HG02571 (cell line): ENCODE measurements at regions not wholly inside any gene's neighbourhood (a gene's known extent, or its start where the extent isn't known, plus 50 kb on each side); places are given as distances from the start of the nearest gene placed in this dataset.

ENCODE experiments used
- ATAC-seq: cut with Tn5 transposase; IDR thresholded peaks from one replicate; pipeline ENCODE4 v1.9.1; 2021; ENCODE audit warnings: mild to moderate bottlenecking, moderate library complexity; ENCODE audit not compliant: unreplicated experiment

DNA sequence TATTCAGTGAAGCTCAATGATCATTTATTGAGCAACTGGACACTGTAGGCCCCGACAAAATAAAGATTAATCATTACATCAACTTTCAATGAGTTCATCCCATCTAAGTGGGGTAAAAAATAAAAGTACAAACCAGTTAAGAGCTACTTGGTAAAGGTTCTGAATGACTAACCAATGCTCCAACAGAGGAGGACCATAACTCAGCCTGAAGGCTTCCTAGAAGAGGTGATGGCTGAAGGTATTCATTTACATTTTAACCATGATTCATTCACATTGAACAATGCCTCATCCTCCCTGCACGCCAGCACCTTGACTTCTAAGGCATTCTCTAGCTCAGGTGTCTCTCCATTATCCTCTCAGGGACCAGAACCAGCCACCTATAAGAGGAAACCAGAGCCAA is 201.4 kb downstream of the ZNF462 start:
- ATAC-seq = no peak

DNA sequence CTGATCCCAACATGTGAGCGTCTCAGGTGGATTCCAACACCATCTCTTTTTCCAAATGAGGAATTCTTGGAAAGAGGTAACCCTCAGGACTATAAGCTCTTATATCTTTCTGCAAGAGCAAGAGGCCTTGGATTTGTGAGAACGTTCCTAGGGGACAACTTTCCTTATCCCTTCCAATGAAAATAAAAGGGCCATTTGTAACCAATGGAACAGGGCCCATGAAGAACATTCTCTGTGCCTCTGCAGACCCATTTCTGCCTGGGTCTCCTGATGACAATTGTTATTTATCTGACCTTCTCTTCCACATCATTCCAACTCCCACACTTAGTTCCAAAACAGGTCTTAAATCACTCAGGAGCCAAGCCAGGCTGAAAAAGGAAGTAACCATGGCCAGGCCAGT is 202.6 kb downstream of the ZNF462 start:
- no peak for ATAC-seq

DNA sequence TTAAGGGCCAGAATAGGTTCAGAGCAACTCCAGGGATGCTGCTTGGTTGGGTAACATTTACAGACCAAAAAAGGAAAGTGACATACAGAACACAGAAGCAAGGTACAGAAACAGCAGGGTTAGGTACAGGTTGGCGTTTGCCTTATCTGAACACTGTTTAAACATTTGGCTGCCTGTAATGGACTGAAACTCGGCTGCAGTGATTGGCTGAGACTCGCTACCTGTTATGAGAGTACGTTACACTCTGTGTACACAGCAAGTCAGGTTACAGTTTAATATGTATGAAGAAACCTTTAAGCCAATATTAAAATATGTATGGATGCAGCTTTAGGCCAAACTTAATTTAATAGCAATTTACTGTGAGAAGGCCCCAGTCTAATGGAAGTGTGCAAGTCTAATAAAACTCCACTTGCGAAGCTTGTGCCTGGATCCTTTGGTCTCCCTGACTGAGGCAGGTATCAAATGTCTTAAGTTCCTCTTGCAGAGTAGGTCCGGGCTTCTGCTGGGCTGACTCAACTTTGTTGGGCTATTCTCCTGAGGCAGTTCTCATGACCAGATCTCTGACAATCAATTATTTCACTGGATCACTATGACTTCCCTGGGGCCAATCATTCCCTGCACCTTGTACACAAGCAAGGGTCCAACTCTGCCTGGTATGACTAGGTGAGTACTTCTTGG is 204.9 kb downstream of the ZNF462 start:
- no peak for ATAC-seq

DNA sequence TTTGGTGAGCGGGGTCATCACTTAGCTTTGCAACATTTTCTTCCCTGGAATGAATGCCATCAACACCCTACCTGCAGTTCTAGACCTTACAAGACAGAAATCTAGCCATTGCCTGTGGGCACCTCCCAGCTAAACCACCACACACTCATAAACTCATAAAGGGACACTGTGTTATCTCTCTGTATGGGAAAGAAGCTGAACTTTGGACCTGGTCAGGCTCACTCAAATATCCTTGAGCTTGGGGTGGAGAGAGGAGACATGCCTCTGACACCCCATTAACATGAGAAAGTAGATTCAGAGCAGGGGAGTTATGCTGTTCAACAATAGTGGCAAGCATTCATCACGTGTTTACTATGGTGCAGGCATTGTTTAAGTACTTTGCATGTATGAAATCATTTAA is 205.6 kb downstream of the ZNF462 start:
- ATAC-seq = no peak

DNA sequence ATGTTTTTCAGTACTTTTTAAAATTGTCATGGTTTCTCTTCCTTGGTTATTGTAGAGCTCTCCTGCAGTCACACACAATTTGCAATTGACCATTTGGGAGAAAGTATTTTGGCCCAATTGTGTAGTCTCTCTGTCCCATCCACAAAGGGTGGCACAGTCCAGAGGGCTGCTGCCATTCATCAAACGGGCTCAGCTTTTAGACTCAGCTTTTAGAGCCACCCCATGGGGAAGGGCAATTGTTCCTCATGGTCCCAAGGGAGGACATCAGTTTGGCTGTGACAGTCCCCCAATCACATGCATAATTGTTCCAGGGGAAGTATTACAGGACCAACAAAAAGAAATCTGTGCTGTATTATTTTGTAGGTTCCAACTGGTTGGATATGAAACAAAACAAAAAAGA is 207.6 kb downstream of the ZNF462 start:
- ATAC-seq = no peak

DNA sequence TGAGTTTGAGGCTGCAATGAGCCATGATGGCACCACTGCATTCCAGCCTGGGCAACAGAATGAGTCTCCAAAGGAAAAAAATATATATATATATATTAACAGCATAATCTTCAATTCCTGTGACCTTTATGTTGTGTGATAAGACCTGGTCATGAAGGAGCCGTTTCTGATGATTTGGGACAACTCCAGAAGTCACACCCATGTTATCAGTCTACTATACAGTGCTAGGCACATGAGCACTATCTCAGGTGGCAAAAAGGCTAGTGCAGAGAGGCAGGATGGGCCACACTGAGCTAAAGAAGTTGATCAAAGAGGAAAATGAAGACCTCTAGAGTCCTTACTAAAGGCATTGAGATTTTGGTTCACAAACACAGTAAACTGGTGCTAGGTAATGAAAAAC is 205.0 kb upstream of the RAD23B start:
- ATAC-seq = no peak

DNA sequence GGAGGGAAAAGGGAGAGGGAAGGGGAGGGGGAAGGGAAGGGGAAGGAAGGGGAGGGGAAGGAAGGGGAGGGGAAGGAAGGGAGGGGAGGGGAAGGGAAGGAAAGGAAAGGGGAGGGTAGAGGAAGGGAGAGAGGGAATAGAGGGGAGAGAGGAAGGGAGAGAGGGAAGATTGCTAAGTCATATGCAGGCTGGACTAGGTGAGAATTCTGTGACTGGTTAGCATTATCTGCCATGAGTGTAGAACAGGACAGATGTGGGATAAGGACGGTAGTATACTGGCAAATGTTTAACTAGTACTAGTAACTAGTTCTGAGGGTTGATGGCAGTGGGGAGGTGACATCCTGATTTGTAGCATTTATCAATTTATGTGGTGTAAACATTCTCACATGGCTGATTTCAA is 203.5 kb upstream of the RAD23B start:
- ATAC-seq = no peak

DNA sequence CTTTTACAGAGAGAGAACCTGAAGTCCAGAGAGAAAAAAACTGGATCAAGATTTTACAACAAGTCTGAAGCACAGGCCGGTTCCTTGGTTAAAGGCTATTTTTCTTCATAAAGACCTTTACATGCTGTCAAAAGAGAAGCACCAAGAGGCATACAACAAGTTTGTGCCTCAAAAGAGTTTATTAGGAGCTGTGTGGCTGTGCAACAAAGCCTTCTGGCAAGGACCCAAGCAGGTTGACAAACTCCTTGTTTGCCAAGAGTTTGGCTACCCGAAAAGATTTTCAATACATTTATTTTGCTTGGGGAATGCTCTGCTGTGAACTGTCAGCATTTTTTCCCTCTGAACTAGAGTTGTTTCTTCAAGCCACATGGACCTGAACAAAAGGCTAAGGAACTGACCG is 202.9 kb upstream of the RAD23B start:
- ATAC-seq = no peak

DNA sequence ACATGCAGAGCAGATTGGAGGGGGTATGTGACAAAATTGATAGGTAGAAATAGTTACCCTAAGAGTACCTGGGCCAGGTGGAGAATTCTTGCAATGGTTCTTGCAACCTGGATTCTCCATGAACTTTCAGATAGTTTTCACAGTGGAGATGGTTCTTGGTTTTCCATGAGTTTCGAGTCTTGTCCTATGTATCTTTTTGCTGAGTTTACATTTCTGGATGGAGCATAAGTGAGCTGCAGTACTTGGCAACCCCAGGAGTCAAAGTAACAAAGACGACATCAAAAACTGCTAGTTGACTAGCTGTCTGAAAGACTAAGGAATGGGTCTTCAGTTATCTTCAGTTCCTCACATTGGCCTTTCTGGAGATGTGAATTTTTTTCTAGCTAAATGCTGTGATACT is 196.6 kb upstream of the RAD23B start:
- ATAC-seq = no peak

DNA sequence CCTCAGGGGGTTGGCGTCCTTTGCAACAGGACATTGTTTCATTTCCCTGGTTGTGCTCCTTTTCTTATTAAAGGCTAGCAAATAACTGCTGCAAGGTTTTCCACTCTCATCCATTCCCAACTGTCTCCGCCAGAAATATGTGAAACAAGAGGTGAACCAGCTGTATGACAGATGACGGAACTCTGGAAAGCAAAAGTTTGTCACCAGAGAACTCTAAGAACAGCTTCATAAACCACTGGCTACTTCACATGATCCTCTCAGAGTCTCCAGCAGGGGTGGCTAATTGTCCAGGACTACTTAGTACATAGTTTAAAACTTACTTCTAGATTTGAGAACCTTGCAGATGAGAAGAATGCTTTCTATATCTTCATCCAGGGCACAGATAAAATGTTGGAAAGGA is 195.9 kb upstream of the RAD23B start:
- no peak for ATAC-seq

DNA sequence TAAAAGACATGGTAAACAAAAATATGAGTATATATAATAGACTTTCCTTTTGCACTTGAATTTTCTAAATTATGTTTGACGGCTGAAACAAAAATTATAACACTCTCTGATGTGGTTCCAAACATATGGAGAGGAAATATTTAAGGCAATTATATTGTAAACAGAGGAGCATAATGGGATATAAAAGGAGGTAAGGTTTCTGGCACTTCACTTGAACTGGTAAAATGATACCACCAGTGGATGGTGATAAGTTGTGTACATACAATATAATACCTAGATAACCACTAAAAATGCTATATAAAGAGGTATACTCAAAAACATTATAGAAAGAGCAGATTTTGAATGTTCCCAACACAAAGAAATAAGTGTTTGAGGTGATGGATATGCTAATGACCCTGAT is 192.9 kb upstream of the RAD23B start:
- ATAC-seq = no peak

DNA sequence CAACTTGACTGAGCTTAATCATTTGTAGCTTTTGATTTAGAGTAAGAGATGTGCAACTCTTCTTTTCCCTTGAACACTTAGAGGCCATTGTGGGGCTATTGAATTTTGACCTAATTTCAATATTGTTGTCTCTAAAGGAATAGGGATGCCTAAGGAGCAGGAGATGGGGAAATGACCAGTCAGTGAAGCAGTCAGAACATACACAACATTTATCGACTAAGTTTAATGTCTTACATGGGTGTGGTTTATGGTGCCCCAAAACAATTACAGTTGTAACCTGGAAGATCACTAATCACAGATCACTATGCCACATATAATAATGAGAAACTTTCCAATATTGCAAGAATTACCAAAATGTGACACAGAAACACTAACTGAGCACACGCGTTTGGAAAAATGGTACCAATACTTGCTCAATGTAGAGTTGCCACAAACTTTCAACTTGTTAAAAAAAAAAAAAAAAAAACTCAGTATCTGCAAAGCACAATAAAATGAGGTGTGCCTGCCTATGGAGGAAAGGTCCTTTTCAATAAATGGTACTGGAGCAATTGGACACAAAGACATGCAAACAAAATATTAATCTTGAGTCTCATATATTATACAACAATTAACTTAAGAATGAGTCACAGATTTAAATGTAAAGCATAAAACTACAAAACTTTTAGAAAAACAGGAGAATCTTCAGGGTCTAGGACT is 189.6 kb upstream of the RAD23B start:
- ATAC-seq = no peak

DNA sequence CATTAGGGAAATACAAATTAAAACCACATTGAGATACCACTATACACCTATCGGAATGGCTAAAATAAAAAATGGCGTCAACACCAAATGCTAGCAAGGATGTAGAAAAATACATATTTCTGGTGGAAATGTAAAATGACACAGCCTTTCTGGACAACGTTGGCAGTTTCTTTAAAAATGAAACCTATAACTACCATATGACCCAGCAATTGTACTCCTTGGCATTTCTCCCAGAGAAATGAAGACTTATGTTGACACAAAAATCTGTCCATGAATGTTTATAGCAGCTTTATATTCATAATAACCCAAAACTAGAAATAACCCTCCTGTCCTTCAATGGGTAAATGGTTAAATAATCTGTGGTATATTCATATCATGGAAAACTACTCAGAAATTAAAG is 188.7 kb upstream of the RAD23B start:
- no peak for ATAC-seq

DNA sequence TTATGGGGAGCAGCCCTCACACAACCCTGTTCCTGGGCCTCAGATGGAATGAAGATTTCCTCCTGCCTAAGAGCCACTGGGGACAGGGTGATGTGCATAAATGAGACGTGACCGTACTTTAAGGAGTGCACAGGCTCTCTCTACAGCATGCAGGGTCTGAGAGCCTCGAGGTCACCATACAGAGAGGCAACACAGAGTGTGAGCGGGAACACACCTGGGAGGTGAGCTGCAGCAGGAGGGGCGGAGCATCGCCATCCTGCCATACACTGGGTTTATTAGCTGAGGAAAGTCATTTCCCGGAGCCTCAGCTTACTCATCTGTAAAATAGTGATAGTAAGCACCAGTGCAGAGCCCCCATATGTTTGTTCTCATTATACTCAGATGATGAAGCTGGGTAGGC is 182.5 kb upstream of the RAD23B start:
- ATAC-seq = no peak

DNA sequence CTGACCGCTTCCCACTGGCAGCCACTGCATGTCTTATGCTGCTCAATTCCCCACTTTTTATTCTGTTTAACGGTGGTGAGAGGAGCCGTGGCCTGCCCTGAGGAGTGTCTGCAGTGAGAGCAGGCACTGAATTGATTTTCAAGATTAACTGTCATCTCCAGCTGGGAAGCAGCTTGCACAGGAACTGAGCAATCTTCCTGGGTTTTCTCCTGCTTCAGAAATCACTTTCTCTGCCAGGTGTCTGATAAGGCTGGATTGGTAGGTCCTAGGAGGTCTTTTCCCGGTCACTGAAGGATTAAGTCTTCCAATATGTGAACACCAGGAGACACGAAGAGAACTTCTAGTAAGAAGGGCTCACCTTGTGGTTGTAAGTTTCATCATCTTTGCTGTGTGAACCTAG is 181.1 kb upstream of the RAD23B start:
- no peak for ATAC-seq

DNA sequence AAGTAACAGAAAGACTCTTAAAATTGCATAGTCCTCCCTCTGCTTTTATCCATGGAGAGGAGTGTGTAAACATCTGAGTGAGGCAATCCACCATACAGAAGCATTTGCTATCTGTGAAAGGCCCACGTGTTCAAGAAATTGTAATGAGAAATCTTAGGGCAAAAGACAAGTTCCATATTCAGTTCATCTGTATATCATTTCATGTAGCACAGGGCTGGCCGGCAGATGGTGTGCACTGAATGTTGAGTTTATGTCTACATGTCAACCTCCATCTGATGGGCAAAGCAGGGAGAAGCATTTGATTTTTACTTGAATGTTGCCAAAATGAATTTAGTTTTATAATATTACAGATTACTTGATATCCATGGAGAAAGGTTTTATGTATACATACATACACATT is 179.5 kb upstream of the RAD23B start:
- no peak for ATAC-seq

DNA sequence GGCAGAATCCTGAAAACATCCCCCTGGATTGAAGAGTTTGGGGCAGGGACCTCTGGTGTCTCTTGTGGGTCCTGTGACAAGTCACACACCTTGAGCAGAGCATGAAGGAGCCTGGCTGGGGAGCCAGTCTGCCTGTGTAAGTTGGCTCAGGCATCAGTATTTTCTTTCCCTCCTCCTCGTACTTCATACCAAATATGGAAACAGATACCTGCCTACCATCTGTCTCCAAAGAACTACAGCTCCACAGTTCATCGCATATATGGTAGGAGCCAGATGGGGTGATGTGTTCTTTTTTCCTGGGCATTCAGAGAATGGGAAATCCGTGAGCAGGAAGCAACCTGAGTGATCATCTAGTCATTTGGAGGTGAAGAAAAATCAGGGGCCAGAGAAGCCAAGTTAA is 177.3 kb upstream of the RAD23B start:
- no peak for ATAC-seq

DNA sequence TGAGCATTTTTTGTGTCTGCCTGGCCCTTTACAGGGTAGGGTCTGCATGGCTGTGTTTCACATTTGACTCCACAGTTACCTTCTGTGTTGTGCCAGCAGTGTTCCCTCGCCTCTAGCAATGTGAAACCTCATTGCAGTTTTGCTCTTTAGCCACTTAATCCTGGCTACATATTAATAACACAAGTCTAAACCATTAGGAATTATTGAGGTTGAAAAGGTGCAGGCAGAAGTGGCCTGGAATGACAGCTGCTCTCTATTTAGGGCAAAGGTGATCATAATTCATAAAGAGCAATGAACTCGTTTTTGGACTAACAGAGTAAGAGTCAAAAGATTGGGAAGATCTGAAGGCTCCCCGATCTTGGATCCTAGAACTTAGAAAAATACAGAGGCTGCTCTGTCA is 176.7 kb upstream of the RAD23B start:
- no peak for ATAC-seq

DNA sequence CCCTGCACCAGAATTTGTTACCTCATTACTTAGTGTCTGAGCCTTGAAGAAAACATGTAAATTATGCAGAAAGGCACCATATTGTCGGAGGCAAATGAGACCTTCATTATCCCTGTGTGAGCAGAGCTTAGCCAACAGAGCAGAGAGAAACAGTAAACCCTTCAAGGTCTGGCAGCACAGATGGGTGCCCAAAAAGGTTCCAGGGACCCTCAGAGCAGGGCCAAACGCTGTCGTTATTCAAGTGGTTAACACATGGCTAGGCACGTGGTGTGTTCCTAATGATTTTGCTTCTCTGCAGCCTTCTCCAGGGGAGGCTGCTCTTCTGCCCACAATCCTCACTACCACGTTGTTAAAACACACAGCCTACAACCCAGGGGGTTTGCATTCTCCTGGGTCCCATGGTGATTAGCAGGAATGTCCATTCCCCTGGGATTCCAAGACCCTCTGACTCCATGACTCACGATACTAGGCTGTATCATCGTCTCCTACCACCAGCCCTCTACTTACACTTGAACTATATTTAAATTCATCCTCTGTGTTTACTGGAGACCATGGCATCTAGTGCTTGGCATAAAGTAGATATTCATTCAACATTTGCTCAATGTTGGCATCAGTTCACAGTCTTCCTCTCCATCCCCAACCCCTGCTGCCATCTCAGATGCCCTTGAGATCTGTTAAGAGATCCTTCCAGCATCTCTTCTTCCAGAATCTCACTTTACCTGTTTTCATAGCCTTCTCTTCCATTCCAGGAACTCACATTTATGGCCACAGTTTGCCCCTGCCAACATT is 174.5 kb upstream of the RAD23B start:
- ATAC-seq = no peak

DNA sequence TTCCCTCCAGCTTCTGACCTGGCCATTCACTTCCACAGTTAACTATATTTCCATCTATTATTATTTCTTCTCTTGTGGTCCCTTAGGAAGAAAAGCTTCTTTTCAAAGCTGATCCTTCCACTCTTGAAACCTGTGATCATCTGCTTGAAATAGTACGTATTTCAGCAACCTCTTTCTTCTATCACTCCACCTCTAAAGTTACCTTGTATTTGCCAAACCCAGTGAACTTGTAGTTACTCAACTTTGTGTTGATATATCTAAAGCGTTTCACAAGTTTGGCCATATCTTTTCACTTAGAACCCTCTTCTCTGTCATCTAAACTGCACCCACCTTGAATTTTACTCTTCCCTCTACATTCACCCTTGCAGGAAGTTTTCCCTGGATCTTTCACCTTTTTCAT is 173.8 kb upstream of the RAD23B start:
- no peak for ATAC-seq

DNA sequence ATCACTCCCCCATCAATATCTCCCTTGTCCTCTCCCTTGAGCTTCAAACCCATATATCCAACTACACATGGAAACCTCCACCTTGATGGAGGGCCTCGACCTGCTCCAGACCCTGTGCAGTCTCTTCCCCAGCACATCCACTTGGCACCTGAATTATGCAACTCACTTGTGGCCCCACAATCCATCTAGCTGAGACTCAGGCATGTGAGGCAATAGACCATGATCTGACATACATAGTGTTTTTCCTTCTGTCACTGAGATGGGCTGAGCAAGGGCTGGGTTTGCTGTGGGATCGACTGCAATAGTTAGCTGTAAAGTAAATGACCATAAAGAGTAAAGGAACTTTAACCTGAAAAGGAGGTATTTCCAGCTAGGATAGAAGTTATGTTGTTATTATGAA is 172.9 kb upstream of the RAD23B start:
- no peak for ATAC-seq

DNA sequence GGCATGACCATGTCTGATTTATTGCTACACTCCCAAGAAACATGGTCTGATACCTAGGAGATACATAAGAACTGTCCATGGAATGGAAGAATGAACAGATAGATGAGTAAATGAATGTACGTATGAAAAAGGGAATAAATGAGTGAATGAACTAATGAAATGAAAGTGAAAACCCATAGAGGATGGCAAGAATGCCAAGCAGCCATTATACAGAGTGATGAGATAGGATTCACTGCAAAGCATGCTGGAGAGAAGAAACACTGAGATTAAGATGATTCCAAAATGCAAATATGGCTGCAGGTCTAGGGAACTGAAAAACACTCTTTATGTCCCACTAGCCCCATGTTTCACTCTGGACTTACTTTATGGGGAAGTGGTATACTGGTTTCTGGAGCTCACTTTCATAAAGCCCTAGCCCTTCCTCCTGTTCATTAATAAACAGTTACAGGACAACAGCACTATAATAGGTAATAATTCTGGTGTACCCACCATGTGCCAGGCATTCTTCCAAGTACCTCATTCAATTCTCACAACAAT is 170.3 kb upstream of the RAD23B start:
- ATAC-seq = no peak
